ENCODE measurements at regions not wholly inside any gene's neighbourhood (a gene's known extent, or its start where the extent isn't known, plus 50 kb on each side); places are given as distances from the start of the nearest gene placed in this dataset.

- no peak for ATAC-seq (ENCODE audit: low FRiP score)
- TF ChIP-seq CTCF (IDR thresholded peaks at IDR 0.05), result no peak
- no peak for DNase-seq (ENCODE audit: low spot score)
These were observed 232.9 kb upstream of the TANK start for GRCh38 chr2:160927324-160927723.

- ATAC-seq (ENCODE audit: low FRiP score) (peak; percentile 73), DNase-seq (ENCODE audit: low spot score) (no peak)
- no peak for TF ChIP-seq CTCF (IDR thresholded peaks at IDR 0.05)
These were observed 231.3 kb upstream of the TANK start for GRCh38 chr2:160928854-160929301.

GRCh38 chr2:160931531-160931930, 228.7 kb upstream of the TANK start:
- no peak for ATAC-seq (ENCODE audit: low FRiP score)

GRCh38 chr2:160932960-160933359, 227.3 kb upstream of the TANK start:
- no peak for TF ChIP-seq CTCF (IDR thresholded peaks at IDR 0.05)
- ATAC-seq (ENCODE audit: low FRiP score), result no peak
- no peak for DNase-seq (ENCODE audit: low spot score)

More at GRCh38 chr2:160931531-160931930, 228.7 kb upstream of the TANK start:
- TF ChIP-seq CTCF (IDR thresholded peaks at IDR 0.05), result no peak
- no peak for DNase-seq (ENCODE audit: low spot score)

GRCh38 chr2:160934263-160934662, 226.0 kb upstream of the TANK start:
- ATAC-seq (ENCODE audit: low FRiP score) (no peak), DNase-seq (ENCODE audit: low spot score) (no peak)
- TF ChIP-seq CTCF (IDR thresholded peaks at IDR 0.05), result no peak

GRCh38 chr2:160934991-160935390, 225.2 kb upstream of the TANK start:
- no peak for DNase-seq (ENCODE audit: low spot score)
- ATAC-seq (ENCODE audit: low FRiP score), result no peak
- TF ChIP-seq CTCF (IDR thresholded peaks at IDR 0.05), result no peak

GRCh38 chr2:160936044-160936806, 224.0 kb upstream of the TANK start:
- no peak for TF ChIP-seq CTCF (IDR thresholded peaks at IDR 0.05)
- DNase-seq (ENCODE audit: low spot score) (no peak), ATAC-seq (ENCODE audit: low FRiP score) (no peak)

All from omental fat pad (tissue), 3 donors.